GM06990 (cell line): ENCODE measurements at regions not wholly inside any gene's neighbourhood (a gene's known extent, or its start where the extent isn't known, plus 50 kb on each side); places are given as distances from the start of the nearest gene placed in this dataset.
"Not testable (repeated sequence)": the region's sequence is repeated elsewhere in the genome, so short reads cannot be mapped to it uniquely, and the experiment has no call there.

Source experiments
- DNase-seq: peaks from one replicate; pipeline ENCODE4 v3.0.0-alpha.2; 2011; ENCODE audit not compliant: insufficient read length; ENCODE audit errors: extremely low read depth
- H3K27me3 ChIP-seq: replicated peaks from 2 replicates; pipeline ENCODE4 v1.6.0; 2011; ENCODE audit warnings: low read length; ENCODE audit not compliant: control insufficient read depth, insufficient read depth
- H3K36me3 ChIP-seq: 2 replicates; pipeline ENCODE4 v1.5.1; 2011; ENCODE audit warnings: low read length; ENCODE audit not compliant: control insufficient read depth, insufficient read depth
- H3K4me3 ChIP-seq: replicated peaks from 2 replicates; pipeline ENCODE4 v1.5.1; 2011; ENCODE audit warnings: low read depth, mild to moderate bottlenecking, control low read depth, low read length
- CTCF ChIP-seq: IDR thresholded peaks from 2 replicates; pipeline ENCODE4 v1.5.1; 2011; ENCODE audit warnings: low read length, control low read depth, mild to moderate bottlenecking, inconsistent platforms; ENCODE audit not compliant: insufficient read depth, poor library complexity, severe bottlenecking

GRCh38 chr1:148267066-148267465 lies 115.0 kb upstream of the NBPF11 start:
- not testable (repeated sequence) for H3K4me3 ChIP-seq, H3K27me3 ChIP-seq, H3K36me3 ChIP-seq, DNase-seq

- H3K27me3 ChIP-seq, result no peaks in the 10 kb centered on the region
- H3K4me3 ChIP-seq, result peak overlapping the region; percentile 60
- no peak for DNase-seq
- TF ChIP-seq CTCF, result no peak
- H3K36me3 ChIP-seq, result no peaks in the 10 kb centered on the region
These were observed 112.5 kb upstream of the NBPF11 start for GRCh38 chr1:148264374-148265276.

- peak; percentile 64 for DNase-seq
- no peaks in the 10 kb centered on the region for H3K27me3 ChIP-seq
- peak overlapping the region; percentile 60 for H3K4me3 ChIP-seq
- no peak for TF ChIP-seq CTCF
- H3K36me3 ChIP-seq, result no peaks in the 10 kb centered on the region
These were observed 111.8 kb upstream of the NBPF11 start for GRCh38 chr1:148263906-148264255.

GRCh38 chr1:148263128-148263905 lies 111.2 kb upstream of the NBPF11 start:
- H3K4me3 ChIP-seq, result peak overlapping the region; percentile 60
- no peaks in the 10 kb centered on the region for H3K36me3 ChIP-seq
- no peaks in the 10 kb centered on the region for H3K27me3 ChIP-seq
- TF ChIP-seq CTCF, result no peak
- DNase-seq, result peak; percentile 79

- not testable (repeated sequence) for H3K4me3 ChIP-seq, H3K27me3 ChIP-seq, H3K36me3 ChIP-seq, DNase-seq
These were observed 109.6 kb upstream of the NBPF11 start for GRCh38 chr1:148261684-148262083.

- not testable (repeated sequence) for H3K27me3 ChIP-seq, H3K36me3 ChIP-seq, H3K4me3 ChIP-seq, DNase-seq
These were observed 105.8 kb upstream of the NBPF11 start for GRCh38 chr1:148257886-148258285.
